ENCODE measurements at regions not wholly inside any gene's neighbourhood (a gene's known extent, or its start where the extent isn't known, plus 50 kb on each side); places are given as distances from the start of the nearest gene placed in this dataset.

GRCh38 chr4:173891072-173891471 lies 361.0 kb upstream of the HAND2 start:
- ATAC-seq = no peak

DNA sequence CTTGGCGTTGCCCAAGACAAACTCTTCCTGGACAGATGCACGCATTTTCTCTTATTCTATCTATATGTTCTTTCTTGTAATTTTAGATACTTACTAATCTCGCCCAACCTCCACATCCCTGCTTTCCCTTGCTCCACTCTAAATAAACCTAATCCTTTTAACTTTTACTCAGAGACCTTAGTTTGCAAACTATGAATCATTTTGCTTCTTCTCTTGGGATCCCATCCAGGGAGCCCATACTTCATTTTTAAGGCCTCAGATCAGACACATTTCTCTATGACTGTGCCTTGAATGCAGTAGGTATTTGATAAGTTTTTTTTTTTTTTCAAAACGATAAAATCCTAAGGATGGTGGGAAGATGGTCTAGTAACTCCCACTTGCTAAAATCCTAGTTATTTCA lies 353.8 kb upstream of the HAND2 start:
- ATAC-seq = no peak
- TF ChIP-seq GLIS3 (CRISPR knock-in tag; IDR thresholded peaks at IDR 0.05) (no peak), RARB (CRISPR knock-in tag; IDR thresholded peaks at IDR 0.05) (no peak), ZC3H10 (CRISPR knock-in tag; IDR thresholded peaks at IDR 0.05) (no peak), ZFP30 (CRISPR knock-in tag; IDR thresholded peaks at IDR 0.05) (no peak), TCF4 (CRISPR knock-in tag; IDR thresholded peaks at IDR 0.05; ENCODE audit: borderline replicate concordance) (no peak), ZNF8 (CRISPR knock-in tag; IDR thresholded peaks at IDR 0.05) (no peak), ESRRG (CRISPR knock-in tag; IDR thresholded peaks at IDR 0.05) (no peak), SNAI2 (CRISPR knock-in tag; IDR thresholded peaks at IDR 0.05) (no peak), PPARA (CRISPR knock-in tag; IDR thresholded peaks at IDR 0.05; ENCODE audit: borderline replicate concordance) (no peak), ISL1 (CRISPR knock-in tag; IDR thresholded peaks at IDR 0.05) (no peak; the same call in 1 of the 2 replicates), BACH2 (CRISPR knock-in tag; IDR thresholded peaks at IDR 0.05; ENCODE audit: borderline replicate concordance) (no peak), TOX (CRISPR knock-in tag; IDR thresholded peaks at IDR 0.05; ENCODE audit: borderline replicate concordance) (no peak), ARNTL (CRISPR knock-in tag; IDR thresholded peaks at IDR 0.05; ENCODE audit: borderline replicate concordance, low read depth) (no peak), ZFP3 (CRISPR knock-in tag; IDR thresholded peaks at IDR 0.05) (no peak)
- TF ChIP-seq, protein P1, sequence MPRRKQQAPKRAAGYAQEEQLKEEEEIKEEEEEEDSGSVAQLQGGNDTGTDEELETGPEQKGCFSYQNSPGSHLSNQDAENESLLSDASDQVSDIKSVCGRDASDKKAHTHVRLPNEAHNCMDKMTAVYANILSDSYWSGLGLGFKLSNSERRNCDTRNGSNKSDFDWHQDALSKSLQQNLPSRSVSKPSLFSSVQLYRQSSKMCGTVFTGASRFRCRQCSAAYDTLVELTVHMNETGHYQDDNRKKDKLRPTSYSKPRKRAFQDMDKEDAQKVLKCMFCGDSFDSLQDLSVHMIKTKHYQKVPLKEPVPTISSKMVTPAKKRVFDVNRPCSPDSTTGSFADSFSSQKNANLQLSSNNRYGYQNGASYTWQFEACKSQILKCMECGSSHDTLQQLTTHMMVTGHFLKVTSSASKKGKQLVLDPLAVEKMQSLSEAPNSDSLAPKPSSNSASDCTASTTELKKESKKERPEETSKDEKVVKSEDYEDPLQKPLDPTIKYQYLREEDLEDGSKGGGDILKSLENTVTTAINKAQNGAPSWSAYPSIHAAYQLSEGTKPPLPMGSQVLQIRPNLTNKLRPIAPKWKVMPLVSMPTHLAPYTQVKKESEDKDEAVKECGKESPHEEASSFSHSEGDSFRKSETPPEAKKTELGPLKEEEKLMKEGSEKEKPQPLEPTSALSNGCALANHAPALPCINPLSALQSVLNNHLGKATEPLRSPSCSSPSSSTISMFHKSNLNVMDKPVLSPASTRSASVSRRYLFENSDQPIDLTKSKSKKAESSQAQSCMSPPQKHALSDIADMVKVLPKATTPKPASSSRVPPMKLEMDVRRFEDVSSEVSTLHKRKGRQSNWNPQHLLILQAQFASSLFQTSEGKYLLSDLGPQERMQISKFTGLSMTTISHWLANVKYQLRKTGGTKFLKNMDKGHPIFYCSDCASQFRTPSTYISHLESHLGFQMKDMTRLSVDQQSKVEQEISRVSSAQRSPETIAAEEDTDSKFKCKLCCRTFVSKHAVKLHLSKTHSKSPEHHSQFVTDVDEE (CRISPR knock-in tag; IDR thresholded peaks at IDR 0.05) = no peak
- TF ChIP-seq, protein P2, sequence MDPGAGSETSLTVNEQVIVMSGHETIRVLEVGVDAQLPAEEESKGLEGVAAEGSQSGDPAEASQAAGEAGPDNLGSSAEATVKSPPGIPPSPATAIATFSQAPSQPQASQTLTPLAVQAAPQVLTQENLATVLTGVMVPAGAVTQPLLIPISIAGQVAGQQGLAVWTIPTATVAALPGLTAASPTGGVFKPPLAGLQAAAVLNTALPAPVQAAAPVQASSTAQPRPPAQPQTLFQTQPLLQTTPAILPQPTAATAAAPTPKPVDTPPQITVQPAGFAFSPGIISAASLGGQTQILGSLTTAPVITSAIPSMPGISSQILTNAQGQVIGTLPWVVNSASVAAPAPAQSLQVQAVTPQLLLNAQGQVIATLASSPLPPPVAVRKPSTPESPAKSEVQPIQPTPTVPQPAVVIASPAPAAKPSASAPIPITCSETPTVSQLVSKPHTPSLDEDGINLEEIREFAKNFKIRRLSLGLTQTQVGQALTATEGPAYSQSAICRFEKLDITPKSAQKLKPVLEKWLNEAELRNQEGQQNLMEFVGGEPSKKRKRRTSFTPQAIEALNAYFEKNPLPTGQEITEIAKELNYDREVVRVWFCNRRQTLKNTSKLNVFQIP (CRISPR knock-in tag; IDR thresholded peaks at IDR 0.05; ENCODE audit: borderline replicate concordance, low read depth) = no peak

More at GRCh38 chr4:173891072-173891471, 361.0 kb upstream of the HAND2 start:
- TF ChIP-seq ZNF70 (CRISPR knock-in tag; IDR thresholded peaks at IDR 0.05) (no peak), GLIS3 (CRISPR knock-in tag; IDR thresholded peaks at IDR 0.05) (no peak), OSR1 (CRISPR knock-in tag; IDR thresholded peaks at IDR 0.05) (no peak), ZNF565 (CRISPR knock-in tag; conservative IDR thresholded peaks at IDR 0.05; ENCODE audit: low read depth) (no peak), ARNTL (CRISPR knock-in tag; IDR thresholded peaks at IDR 0.05; ENCODE audit: borderline replicate concordance, low read depth) (no peak), TOX (CRISPR knock-in tag; IDR thresholded peaks at IDR 0.05; ENCODE audit: borderline replicate concordance) (no peak), ESRRG (CRISPR knock-in tag; IDR thresholded peaks at IDR 0.05) (no peak), SNAI2 (CRISPR knock-in tag; IDR thresholded peaks at IDR 0.05) (no peak), ISL1 (CRISPR knock-in tag; IDR thresholded peaks at IDR 0.05) (no peak), ZFP30 (CRISPR knock-in tag; IDR thresholded peaks at IDR 0.05) (no peak), PPARA (CRISPR knock-in tag; IDR thresholded peaks at IDR 0.05; ENCODE audit: borderline replicate concordance) (no peak), ZFP3 (CRISPR knock-in tag; IDR thresholded peaks at IDR 0.05) (no peak), ZC3H10 (CRISPR knock-in tag; IDR thresholded peaks at IDR 0.05) (no peak)
- TF ChIP-seq, protein P3, sequence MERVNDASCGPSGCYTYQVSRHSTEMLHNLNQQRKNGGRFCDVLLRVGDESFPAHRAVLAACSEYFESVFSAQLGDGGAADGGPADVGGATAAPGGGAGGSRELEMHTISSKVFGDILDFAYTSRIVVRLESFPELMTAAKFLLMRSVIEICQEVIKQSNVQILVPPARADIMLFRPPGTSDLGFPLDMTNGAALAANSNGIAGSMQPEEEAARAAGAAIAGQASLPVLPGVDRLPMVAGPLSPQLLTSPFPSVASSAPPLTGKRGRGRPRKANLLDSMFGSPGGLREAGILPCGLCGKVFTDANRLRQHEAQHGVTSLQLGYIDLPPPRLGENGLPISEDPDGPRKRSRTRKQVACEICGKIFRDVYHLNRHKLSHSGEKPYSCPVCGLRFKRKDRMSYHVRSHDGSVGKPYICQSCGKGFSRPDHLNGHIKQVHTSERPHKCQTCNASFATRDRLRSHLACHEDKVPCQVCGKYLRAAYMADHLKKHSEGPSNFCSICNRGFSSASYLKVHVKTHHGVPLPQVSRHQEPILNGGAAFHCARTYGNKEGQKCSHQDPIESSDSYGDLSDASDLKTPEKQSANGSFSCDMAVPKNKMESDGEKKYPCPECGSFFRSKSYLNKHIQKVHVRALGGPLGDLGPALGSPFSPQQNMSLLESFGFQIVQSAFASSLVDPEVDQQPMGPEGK (CRISPR knock-in tag; IDR thresholded peaks at IDR 0.05; ENCODE audit: borderline replicate concordance) = no peak
- TF ChIP-seq, protein P2 (CRISPR knock-in tag; IDR thresholded peaks at IDR 0.05; ENCODE audit: borderline replicate concordance, low read depth) = no peak
- TF ChIP-seq, protein P4, sequence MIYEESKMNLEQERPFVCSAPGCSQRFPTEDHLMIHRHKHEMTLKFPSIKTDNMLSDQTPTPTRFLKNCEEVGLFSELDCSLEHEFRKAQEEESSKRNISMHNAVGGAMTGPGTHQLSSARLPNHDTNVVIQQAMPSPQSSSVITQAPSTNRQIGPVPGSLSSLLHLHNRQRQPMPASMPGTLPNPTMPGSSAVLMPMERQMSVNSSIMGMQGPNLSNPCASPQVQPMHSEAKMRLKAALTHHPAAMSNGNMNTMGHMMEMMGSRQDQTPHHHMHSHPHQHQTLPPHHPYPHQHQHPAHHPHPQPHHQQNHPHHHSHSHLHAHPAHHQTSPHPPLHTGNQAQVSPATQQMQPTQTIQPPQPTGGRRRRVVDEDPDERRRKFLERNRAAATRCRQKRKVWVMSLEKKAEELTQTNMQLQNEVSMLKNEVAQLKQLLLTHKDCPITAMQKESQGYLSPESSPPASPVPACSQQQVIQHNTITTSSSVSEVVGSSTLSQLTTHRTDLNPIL (CRISPR knock-in tag; IDR thresholded peaks at IDR 0.05; ENCODE audit: low read depth) = no peak
- TF ChIP-seq, protein P1 (CRISPR knock-in tag; IDR thresholded peaks at IDR 0.05) = no peak
- TF ChIP-seq, protein P5, sequence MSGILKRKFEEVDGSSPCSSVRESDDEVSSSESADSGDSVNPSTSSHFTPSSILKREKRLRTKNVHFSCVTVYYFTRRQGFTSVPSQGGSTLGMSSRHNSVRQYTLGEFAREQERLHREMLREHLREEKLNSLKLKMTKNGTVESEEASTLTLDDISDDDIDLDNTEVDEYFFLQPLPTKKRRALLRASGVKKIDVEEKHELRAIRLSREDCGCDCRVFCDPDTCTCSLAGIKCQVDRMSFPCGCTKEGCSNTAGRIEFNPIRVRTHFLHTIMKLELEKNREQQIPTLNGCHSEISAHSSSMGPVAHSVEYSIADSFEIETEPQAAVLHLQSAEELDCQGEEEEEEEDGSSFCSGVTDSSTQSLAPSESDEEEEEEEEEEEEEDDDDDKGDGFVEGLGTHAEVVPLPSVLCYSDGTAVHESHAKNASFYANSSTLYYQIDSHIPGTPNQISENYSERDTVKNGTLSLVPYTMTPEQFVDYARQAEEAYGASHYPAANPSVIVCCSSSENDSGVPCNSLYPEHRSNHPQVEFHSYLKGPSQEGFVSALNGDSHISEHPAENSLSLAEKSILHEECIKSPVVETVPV (CRISPR knock-in tag; IDR thresholded peaks at IDR 0.05) = no peak

Data from SK-N-SH treated with all-trans-retinoic acid at 6 μM for 48 hours (cell line).